ENCODE measurements at regions not wholly inside any gene's neighbourhood (a gene's known extent, or its start where the extent isn't known, plus 50 kb on each side); places are given as distances from the start of the nearest gene placed in this dataset.

- no peak for DNase-seq
- in situ Hi-C loops (cut with MboI; ENCODE audit: low sequenced_read_pairs in 4 of 4) (no loop called here), intact Hi-C loops (cut with DNase I; ENCODE audit: low total_unique reads) (no loop called here)
- no peaks in the 10 kb centered on the region for H3K27me3 ChIP-seq
- H3K4me1 ChIP-seq: no peaks in the 10 kb centered on the region
- no peak overlapping the region for H3K27ac ChIP-seq
- H3K36me3 ChIP-seq: no peaks in the 10 kb centered on the region
- no peak for ATAC-seq
- H3K4me3 ChIP-seq: no peak overlapping the region
- no peaks in the 10 kb centered on the region for H3K9me3 ChIP-seq
- no peak for TF ChIP-seq POLR2A (IDR thresholded peaks at IDR 0.05)
- TF ChIP-seq, protein P1, sequence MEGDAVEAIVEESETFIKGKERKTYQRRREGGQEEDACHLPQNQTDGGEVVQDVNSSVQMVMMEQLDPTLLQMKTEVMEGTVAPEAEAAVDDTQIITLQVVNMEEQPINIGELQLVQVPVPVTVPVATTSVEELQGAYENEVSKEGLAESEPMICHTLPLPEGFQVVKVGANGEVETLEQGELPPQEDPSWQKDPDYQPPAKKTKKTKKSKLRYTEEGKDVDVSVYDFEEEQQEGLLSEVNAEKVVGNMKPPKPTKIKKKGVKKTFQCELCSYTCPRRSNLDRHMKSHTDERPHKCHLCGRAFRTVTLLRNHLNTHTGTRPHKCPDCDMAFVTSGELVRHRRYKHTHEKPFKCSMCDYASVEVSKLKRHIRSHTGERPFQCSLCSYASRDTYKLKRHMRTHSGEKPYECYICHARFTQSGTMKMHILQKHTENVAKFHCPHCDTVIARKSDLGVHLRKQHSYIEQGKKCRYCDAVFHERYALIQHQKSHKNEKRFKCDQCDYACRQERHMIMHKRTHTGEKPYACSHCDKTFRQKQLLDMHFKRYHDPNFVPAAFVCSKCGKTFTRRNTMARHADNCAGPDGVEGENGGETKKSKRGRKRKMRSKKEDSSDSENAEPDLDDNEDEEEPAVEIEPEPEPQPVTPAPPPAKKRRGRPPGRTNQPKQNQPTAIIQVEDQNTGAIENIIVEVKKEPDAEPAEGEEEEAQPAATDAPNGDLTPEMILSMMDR (IDR thresholded peaks at IDR 0.05 in 4 of 5, conservative IDR thresholded peaks at IDR 0.05 in 1 of 5): no peak
Measured at GRCh38 chr16:17026600-17027242, 444.0 kb downstream of the XYLT1 start.

DNA sequence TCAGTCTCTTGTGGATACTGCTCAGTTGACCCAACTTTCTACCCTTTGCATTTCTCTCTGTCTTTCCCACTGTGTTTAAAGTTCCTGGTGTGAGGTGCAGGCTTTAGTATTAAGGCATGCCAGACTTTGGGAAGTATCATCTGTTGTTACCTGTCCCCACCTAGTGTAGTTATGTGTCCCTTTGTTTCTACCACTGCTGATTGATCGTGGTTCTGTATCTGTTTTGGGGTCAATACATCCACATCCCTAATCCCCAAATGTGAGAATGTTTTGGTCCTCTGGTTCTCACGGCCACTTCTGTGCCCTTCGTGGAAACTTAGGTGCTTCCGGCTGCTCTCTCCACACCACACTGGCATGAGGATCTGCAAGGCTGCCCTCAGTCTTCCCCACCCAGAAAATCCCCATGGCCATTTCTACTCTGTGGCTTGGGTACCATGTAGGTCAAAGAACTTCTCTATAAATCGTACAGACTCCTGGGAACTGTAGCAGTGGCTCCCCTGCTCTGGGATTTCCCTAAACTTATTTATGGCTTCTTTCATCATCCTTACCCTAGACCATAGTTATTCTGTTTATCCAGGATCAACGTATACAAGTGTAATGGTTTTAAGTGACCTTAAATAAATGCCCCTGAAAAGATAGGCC, 443.2 kb downstream of the XYLT1 start:
- Histone ChIP-seq H3K4me3 (no peak overlapping the region), H3K36me3 (no peaks in the 10 kb centered on the region), H3K4me1 (no peaks in the 10 kb centered on the region), H3K27ac (no peak overlapping the region), H3K27me3 (no peaks in the 10 kb centered on the region), H3K9me3 (no peaks in the 10 kb centered on the region)
- ATAC-seq: no peak
- in situ Hi-C loops (cut with MboI; ENCODE audit: low sequenced_read_pairs in 4 of 4) (no loop called here), intact Hi-C loops (cut with DNase I; ENCODE audit: low total_unique reads) (no loop called here)
- TF ChIP-seq, protein P1 (IDR thresholded peaks at IDR 0.05 in 4 of 5, conservative IDR thresholded peaks at IDR 0.05 in 1 of 5): no peak
- DNase-seq: no peak

- TF ChIP-seq POLR2A (IDR thresholded peaks at IDR 0.05): no peak
- DNase-seq (no peak), ATAC-seq (no peak)
- Histone ChIP-seq H3K27me3 (no peaks in the 10 kb centered on the region), H3K4me1 (no peaks in the 10 kb centered on the region), H3K36me3 (no peaks in the 10 kb centered on the region), H3K27ac (no peak overlapping the region), H3K4me3 (no peak overlapping the region), H3K9me3 (no peaks in the 10 kb centered on the region)
- intact Hi-C loops (cut with DNase I; ENCODE audit: low total_unique reads): no loop called here
- in situ Hi-C loops (cut with MboI; ENCODE audit: low sequenced_read_pairs in 4 of 4): no loop called here
Measured at GRCh38 chr16:17029602-17030350, 441.0 kb downstream of the XYLT1 start.

DNA sequence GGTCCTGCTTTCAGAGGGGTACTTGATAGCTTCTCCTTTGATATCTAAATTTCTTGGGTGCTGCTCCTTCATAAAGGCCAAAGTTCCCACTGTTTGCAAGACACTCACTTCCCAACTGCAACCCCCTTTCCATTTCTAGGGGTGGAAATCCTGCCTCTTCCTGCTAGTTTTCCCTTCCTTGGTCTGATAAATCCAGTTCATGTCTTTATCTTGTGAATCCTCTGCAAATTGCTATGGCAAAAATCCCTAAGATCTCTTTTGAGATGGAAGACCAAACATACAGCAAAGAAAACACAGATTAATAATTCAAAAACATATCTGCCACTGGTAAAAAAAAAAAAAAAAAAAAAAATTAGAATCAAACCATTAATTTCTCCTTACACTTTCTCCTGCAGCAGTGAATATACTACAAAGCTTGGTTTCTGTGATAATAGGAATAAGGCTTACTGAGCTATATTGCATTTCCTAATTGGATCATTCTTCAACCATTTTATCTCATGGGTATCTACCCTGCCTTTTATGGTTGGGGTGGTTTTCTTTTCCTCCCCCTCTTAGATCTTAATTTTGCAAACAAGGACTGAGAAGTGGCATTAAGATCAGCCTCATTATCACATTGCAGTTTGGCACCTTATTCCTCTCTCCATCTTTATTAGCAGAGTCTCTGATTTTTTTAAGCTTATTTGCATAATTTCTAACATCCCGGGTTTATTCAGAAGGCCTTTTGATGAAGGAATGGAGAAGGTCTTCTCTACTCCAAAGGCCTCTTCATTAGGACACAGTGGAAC, 439.1 kb downstream of the XYLT1 start:
- Histone ChIP-seq H3K27me3 (peaks cover 0 to 2% (median 0%) of the 10 kb centered on the region in 3 donors), H3K4me1 (no peaks in the 10 kb centered on the region), H3K27ac (no peak overlapping the region), H3K4me3 (no peak overlapping the region), H3K36me3 (no peaks in the 10 kb centered on the region), H3K9me3 (no peaks in the 10 kb centered on the region)
- in situ Hi-C loops (cut with MboI; ENCODE audit: low sequenced_read_pairs in 4 of 4): no loop called here
- no peak for TF ChIP-seq POLR2A (IDR thresholded peaks at IDR 0.05)
- TF ChIP-seq, protein P1 (IDR thresholded peaks at IDR 0.05 in 4 of 5, conservative IDR thresholded peaks at IDR 0.05 in 1 of 5): no peak
- ATAC-seq (no peak), DNase-seq (no peak)
- intact Hi-C loops (cut with DNase I; ENCODE audit: low total_unique reads): no loop called here

DNA sequence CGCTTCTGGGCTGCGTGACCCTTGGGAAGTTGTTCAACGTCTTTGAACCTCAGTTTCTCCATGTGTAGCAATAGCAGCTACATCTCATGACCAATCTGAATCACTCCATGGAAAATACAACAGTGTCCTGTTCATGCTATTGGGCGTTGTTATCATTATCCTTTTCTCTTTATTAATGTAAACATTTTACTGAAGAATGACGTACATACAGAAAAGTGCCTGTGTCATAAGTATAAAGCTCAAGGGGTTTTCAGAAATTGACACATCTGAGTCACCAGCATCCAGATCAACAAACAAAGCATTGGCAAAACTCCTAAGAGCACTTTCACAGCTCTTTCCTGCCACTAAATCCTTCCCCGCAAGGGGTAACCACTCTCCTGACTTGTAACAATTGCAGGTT, 438.4 kb downstream of the XYLT1 start:
- DNase-seq (no peak), ATAC-seq (no peak)
- Histone ChIP-seq H3K27me3 (peaks cover 0 to 3% (median 0%) of the 10 kb centered on the region in 3 donors), H3K36me3 (no peaks in the 10 kb centered on the region), H3K27ac (no peak overlapping the region), H3K4me3 (no peak overlapping the region), H3K4me1 (no peaks in the 10 kb centered on the region), H3K9me3 (no peaks in the 10 kb centered on the region)
- TF ChIP-seq, protein P1 (IDR thresholded peaks at IDR 0.05 in 4 of 5, conservative IDR thresholded peaks at IDR 0.05 in 1 of 5): no peak
- TF ChIP-seq POLR2A (IDR thresholded peaks at IDR 0.05): no peak
- in situ Hi-C loops (cut with MboI; ENCODE audit: low sequenced_read_pairs in 4 of 4) (no loop called here), intact Hi-C loops (cut with DNase I; ENCODE audit: low total_unique reads) (no loop called here)

Measured in gastrocnemius medialis (tissue), 4 donors.